A549 (cell line): ENCODE measurements at regions not wholly inside any gene's neighbourhood (a gene's known extent, or its start where the extent isn't known, plus 50 kb on each side); places are given as distances from the start of the nearest gene placed in this dataset.

Source experiments
- ATAC-seq, 2 experiments: fragments of 200-7000 bp in 1 of 2; fragments of >200 bp in 1 of 2; cut with Nextera tagmentation in 1 of 2; cut with Tn5 transposase in 1 of 2; 3 replicates each; pipeline versions ENCODE4 v1.8.0 to v1.9.1; 2018 to 2020; ENCODE audit warnings: mild to moderate bottlenecking in 1 of 2, moderate library complexity in 1 of 2
- CTCF ChIA-PET: fragments of 300-600 bp; sonication (Branson Sonifier 250); formaldehyde crosslinking; extraction: SDS; loops from one replicate; lab custom pipeline; 2021; ENCODE audit warnings: antibody characterized with exemption, inconsistent platforms; lab: Yijun Ruan, JAX
- POLR2A ChIA-PET: fragments of 350-600 bp; formaldehyde crosslinking; extraction: SDS; loops from one replicate; lab custom pipeline; 2021; ENCODE audit warnings: antibody characterized with exemption, inconsistent platforms; lab: Yijun Ruan, JAX
- DNase-seq, 2 experiments: peaks; one replicate each; pipeline versions ENCODE4 v3.0.0 to v3.0.0-alpha.2; 2011 to 2016; ENCODE audit warnings: low read depth in 1 of 2, low spot score in 1 of 2
- FAIRE-seq: peaks from 2 replicates; lab custom pipeline; 2011; peaks lifted over from hg19 to GRCh38; lab: Jason Lieb, UNC
- H3K27ac ChIP-seq, 2 experiments: fragments of >200 bp; sonication (Bioruptor Twin); formaldehyde crosslinking; 3 replicates each; pipeline ENCODE4 v1.5.1; 2016 to 2017
- H3K4me1 ChIP-seq: fragments of >200 bp; sonication (Bioruptor Twin); formaldehyde crosslinking; 3 replicates; pipeline ENCODE4 v1.6.1; 2016
- H3K4me2 ChIP-seq: fragments of >200 bp; sonication (Bioruptor Twin); formaldehyde crosslinking; 3 replicates; pipeline ENCODE4 v1.6.1; 2016
- H3K4me3 ChIP-seq: fragments of >200 bp; sonication (Bioruptor Twin); formaldehyde crosslinking; 3 replicates; pipeline ENCODE4 v1.5.1; 2016
- H3K9me3 ChIP-seq: fragments of >200 bp; sonication (Bioruptor Twin); formaldehyde crosslinking; 3 replicates; pipeline ENCODE4 v1.6.1; 2016
- CBX2 ChIP-seq: fragments of 200-600 bp; sonication (generic); IDR thresholded peaks from 2 replicates; pipeline ENCODE4 v1.6.1; 2016; ENCODE audit warnings: low read depth, mild to moderate bottlenecking, borderline replicate concordance
- CBX8 ChIP-seq: fragments of 200-600 bp; sonication (generic); IDR thresholded peaks from 2 replicates; pipeline ENCODE4 v1.6.1; 2016
- CHD4 ChIP-seq: fragments of 200-600 bp; sonication (generic); IDR thresholded peaks from 2 replicates; pipeline ENCODE4 v1.6.1; 2016; ENCODE audit warnings: antibody characterized with exemption, mild to moderate bottlenecking, borderline replicate concordance
- EHF ChIP-seq: fragments of 250-450 bp; sonication (Bioruptor Pico); IDR thresholded peaks from 2 replicates; pipeline ENCODE4 v1.5.0; 2020; ENCODE audit warnings: mild to moderate bottlenecking
- EHMT2 ChIP-seq: fragments of 200-600 bp; sonication (generic); IDR thresholded peaks from 2 replicates; pipeline ENCODE4 v1.6.1; 2016; ENCODE audit warnings: antibody characterized with exemption, low read depth, mild to moderate bottlenecking, moderate library complexity
- ELK1 ChIP-seq: fragments of 150-350 bp; IDR thresholded peaks from 2 replicates; pipeline ENCODE4 v1.6.1; 2014; ENCODE audit warnings: low read depth, mild to moderate bottlenecking, low read length
- ESRRA ChIP-seq: fragments of 150-350 bp; IDR thresholded peaks from 2 replicates; pipeline ENCODE4 v1.6.1; 2014; ENCODE audit warnings: mild to moderate bottlenecking, low read length, borderline replicate concordance
- FOSB ChIP-seq: fragments of 250-450 bp; sonication (Bioruptor Pico); IDR thresholded peaks from 2 replicates; pipeline ENCODE4 v1.5.0; 2020; ENCODE audit warnings: mild to moderate bottlenecking, moderate library complexity
- GATA3 ChIP-seq: IDR thresholded peaks from 2 replicates; pipeline ENCODE4 v1.6.1; 2012; ENCODE audit warnings: borderline replicate concordance
- HOXB5 ChIP-seq: fragments of 250-450 bp; sonication (Bioruptor Pico); IDR thresholded peaks from 2 replicates; pipeline ENCODE4 v1.5.0; 2020; ENCODE audit warnings: mild to moderate bottlenecking, moderate library complexity
- KDM1A ChIP-seq: fragments of 200-600 bp; sonication (generic); IDR thresholded peaks from 2 replicates; pipeline ENCODE4 v1.6.1; 2016; ENCODE audit warnings: low read depth, mild to moderate bottlenecking
- KDM5A ChIP-seq: fragments of 200-600 bp; sonication (generic); IDR thresholded peaks from 2 replicates; pipeline ENCODE4 v1.6.1; 2016; ENCODE audit warnings: antibody characterized with exemption, mild to moderate bottlenecking
- MAFK ChIP-seq: fragments of 450-650 bp; IDR thresholded peaks from 2 replicates; pipeline ENCODE4 v1.6.1; 2014; ENCODE audit not compliant: partially characterized antibody
- MYC ChIP-seq: IDR thresholded peaks from 2 replicates; pipeline ENCODE4 v1.6.1; 2012; ENCODE audit warnings: mild to moderate bottlenecking, inconsistent platforms, low read length, improper control_type of control experiment, borderline replicate concordance
- NFE2L2 ChIP-seq: fragments of 150-350 bp; conservative IDR thresholded peaks from 2 replicates; pipeline ENCODE4 v1.6.1; 2014; ENCODE audit warnings: low read length
- NPAS2 ChIP-seq: fragments of 250-450 bp; sonication (Bioruptor Pico); IDR thresholded peaks from 2 replicates; pipeline ENCODE4 v1.8.0; 2022; ENCODE audit warnings: mild to moderate bottlenecking, moderate library complexity, borderline replicate concordance
- NR3C1 ChIP-seq: fragments of >200 bp; sonication (Bioruptor Twin); formaldehyde crosslinking; IDR thresholded peaks from 3 replicates; pipeline ENCODE4 v1.6.1; 2017
- PBX3 ChIP-seq: IDR thresholded peaks from 2 replicates; pipeline ENCODE4 v1.6.1; 2012
- PHF8 ChIP-seq: fragments of 200-600 bp; sonication (generic); IDR thresholded peaks from 2 replicates; pipeline ENCODE4 v1.6.1; 2016; ENCODE audit warnings: low read depth, mild to moderate bottlenecking, antibody characterized with exemption, moderate library complexity, borderline replicate concordance
- POLR2A ChIP-seq: IDR thresholded peaks from 2 replicates; pipeline ENCODE4 v1.6.1; 2012; ENCODE audit warnings: mild to moderate bottlenecking, low read length
- POLR2AphosphoS2 ChIP-seq: conservative IDR thresholded peaks from 2 replicates; pipeline ENCODE4 v1.6.1; 2012; ENCODE audit warnings: low read length, improper control_type of control experiment, inconsistent platforms
- RNF2 ChIP-seq: fragments of 200-600 bp; sonication (generic); IDR thresholded peaks from 2 replicates; pipeline ENCODE4 v1.6.1; 2016; ENCODE audit warnings: low read depth, mild to moderate bottlenecking, antibody characterized with exemption, moderate library complexity, borderline replicate concordance
- SMC3 ChIP-seq: fragments of >200 bp; sonication (Bioruptor Twin); formaldehyde crosslinking; IDR thresholded peaks from 3 replicates; pipeline ENCODE4 v1.6.1; 2018; ENCODE audit warnings: inconsistent platforms
- SREBF2 ChIP-seq: fragments of 450-650 bp; IDR thresholded peaks from 2 replicates; pipeline ENCODE4 v1.6.1; 2014; ENCODE audit warnings: mild to moderate bottlenecking, moderate library complexity
- TP53 ChIP-seq: fragments of 250-450 bp; sonication (Bioruptor Pico); IDR thresholded peaks from 2 replicates; pipeline ENCODE4 v1.5.0; 2021; ENCODE audit warnings: mild to moderate bottlenecking, moderate library complexity
- ZSCAN20 ChIP-seq: fragments of 250-450 bp; sonication (Bioruptor Pico); IDR thresholded peaks from 2 replicates; pipeline ENCODE4 v1.8.0; 2022; ENCODE audit warnings: mild to moderate bottlenecking, moderate library complexity
- WGBS: methylation state at CpG from one replicate; pipeline ENCODE4 v1.1.6; 2017; ENCODE audit errors: missing lambda C conversion rate; 5-methylcytosine and 5-hydroxymethylcytosine counted together
- TF ChIP-seq, protein P1 (sequence below): IDR thresholded peaks from 2 replicates; pipeline ENCODE4 v1.6.1; 2012; ENCODE audit warnings: low read depth, borderline replicate concordance
- TF ChIP-seq, protein P2 (sequence below): fragments of >200 bp; sonication (Bioruptor Twin); formaldehyde crosslinking; IDR thresholded peaks from 3 replicates; pipeline ENCODE4 v1.6.1; 2016
- TF ChIP-seq, protein P3 (sequence below): fragments of >200 bp; sonication (Bioruptor Twin); formaldehyde crosslinking; IDR thresholded peaks from 2 replicates; pipeline ENCODE4 v1.6.1; 2016
- TF ChIP-seq, protein P4 (sequence below): fragments of >200 bp; sonication (Bioruptor Twin); formaldehyde crosslinking; IDR thresholded peaks from 3 replicates; pipeline ENCODE4 v1.5.1; 2016

DNA sequence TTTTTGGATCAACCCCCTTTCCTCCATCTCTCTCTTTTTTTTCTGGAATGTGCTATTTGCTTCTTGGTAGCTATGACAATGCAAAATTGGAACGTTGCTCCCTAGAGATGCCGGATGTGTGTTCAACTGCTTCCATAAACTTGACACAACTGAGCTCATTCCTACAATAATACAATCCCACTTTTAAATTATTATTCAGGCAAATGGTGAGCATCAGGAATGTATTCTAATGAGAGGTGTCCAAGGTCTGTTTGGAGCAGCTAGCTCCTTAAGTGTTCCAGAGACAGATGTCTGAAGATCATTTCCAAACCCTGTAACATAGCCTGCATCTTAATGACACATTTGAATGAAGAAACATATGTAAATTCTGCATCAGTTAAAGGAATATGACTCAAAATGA, 518.4 kb downstream of the TAF11L14 start:
- ATAC-seq, result no peak
- 67% methylated on average over 2 of the region's 2 CpGs for WGBS
- TF ChIP-seq PHF8 (no peak), CHD4 (no peak), EHF (no peak), KDM1A (no peak), KDM5A (no peak), PBX3 (no peak), ESRRA (no peak), SREBF2 (no peak), ELK1 (no peak), FOSB (CRISPR knock-in tag) (no peak), CBX8 (no peak), MAFK (no peak), MYC (no peak), NR3C1 (no peak), NPAS2 (no peak), NFE2L2 (no peak)
- TF ChIP-seq, protein P1, sequence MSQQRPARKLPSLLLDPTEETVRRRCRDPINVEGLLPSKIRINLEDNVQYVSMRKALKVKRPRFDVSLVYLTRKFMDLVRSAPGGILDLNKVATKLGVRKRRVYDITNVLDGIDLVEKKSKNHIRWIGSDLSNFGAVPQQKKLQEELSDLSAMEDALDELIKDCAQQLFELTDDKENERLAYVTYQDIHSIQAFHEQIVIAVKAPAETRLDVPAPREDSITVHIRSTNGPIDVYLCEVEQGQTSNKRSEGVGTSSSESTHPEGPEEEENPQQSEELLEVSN, result no peak
- TF ChIP-seq, protein P2, sequence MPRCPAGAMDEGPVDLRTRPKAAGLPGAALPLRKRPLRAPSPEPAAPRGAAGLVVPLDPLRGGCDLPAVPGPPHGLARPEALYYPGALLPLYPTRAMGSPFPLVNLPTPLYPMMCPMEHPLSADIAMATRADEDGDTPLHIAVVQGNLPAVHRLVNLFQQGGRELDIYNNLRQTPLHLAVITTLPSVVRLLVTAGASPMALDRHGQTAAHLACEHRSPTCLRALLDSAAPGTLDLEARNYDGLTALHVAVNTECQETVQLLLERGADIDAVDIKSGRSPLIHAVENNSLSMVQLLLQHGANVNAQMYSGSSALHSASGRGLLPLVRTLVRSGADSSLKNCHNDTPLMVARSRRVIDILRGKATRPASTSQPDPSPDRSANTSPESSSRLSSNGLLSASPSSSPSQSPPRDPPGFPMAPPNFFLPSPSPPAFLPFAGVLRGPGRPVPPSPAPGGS, result no peak
- TF ChIP-seq, protein P3, sequence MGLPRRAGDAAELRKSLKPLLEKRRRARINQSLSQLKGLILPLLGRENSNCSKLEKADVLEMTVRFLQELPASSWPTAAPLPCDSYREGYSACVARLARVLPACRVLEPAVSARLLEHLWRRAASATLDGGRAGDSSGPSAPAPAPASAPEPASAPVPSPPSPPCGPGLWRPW, result no peak
- TF ChIP-seq, protein P4, sequence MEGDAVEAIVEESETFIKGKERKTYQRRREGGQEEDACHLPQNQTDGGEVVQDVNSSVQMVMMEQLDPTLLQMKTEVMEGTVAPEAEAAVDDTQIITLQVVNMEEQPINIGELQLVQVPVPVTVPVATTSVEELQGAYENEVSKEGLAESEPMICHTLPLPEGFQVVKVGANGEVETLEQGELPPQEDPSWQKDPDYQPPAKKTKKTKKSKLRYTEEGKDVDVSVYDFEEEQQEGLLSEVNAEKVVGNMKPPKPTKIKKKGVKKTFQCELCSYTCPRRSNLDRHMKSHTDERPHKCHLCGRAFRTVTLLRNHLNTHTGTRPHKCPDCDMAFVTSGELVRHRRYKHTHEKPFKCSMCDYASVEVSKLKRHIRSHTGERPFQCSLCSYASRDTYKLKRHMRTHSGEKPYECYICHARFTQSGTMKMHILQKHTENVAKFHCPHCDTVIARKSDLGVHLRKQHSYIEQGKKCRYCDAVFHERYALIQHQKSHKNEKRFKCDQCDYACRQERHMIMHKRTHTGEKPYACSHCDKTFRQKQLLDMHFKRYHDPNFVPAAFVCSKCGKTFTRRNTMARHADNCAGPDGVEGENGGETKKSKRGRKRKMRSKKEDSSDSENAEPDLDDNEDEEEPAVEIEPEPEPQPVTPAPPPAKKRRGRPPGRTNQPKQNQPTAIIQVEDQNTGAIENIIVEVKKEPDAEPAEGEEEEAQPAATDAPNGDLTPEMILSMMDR, result no peak
- no peak overlapping the region for H3K27ac ChIP-seq
- CTCF ChIA-PET, result interaction anchor here (0.7 to 1.1 kb wide), 2 partner anchors 9 to 20 kb away, joined by 3 read pairs; no protein-coding TSS in a partner anchor
- H3K4me2 ChIP-seq, result no peak overlapping the region
- no peaks in the 10 kb centered on the region for H3K4me1 ChIP-seq
- POLR2A ChIA-PET, result interaction anchor here (0.7 kb wide), 1 partner anchor 1219 kb away, joined by 4 read pairs; no protein-coding TSS in a partner anchor
- no peak for FAIRE-seq
- no peak for DNase-seq
- H3K9me3 ChIP-seq, result peaks cover 5% of the 10 kb centered on the region; the same call in 1 of the 3 replicates
- H3K4me3 ChIP-seq, result no peak overlapping the region

DNA sequence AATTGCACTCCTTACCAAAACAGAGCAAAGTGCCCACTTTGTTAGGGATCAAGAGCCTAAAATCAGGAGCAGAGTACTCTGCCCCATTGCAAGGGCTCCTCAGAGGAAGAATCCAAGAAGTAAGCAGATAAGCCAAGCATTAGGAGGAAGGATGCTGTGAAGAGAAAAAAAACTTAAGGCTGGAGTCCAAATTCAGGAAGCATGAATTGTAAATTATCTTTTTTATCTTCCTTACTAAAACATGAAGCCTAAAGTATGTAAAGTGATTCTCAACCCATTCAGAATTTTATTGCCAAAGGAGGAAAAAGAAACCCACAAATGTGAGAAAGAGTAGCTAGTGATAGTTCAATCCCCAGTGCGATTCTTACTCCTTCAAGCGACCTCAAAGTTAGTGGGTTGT, 523.9 kb downstream of the TAF11L14 start:
- 61% methylated on average over 2 of the region's 2 CpGs for WGBS
- peaks cover 8% of the 10 kb centered on the region; the same call in 1 of the 3 replicates for H3K9me3 ChIP-seq
- no peak overlapping the region for H3K4me3 ChIP-seq
- no peak overlapping the region for H3K27ac ChIP-seq
- no peak overlapping the region for H3K4me2 ChIP-seq
- CTCF ChIA-PET, result interaction anchor here (1.0 kb wide), 1 partner anchor 11 kb away, joined by 3 read pairs; no protein-coding TSS in a partner anchor
- ATAC-seq (no peak), DNase-seq (no peak), FAIRE-seq (no peak)
- POLR2A ChIA-PET, result no interaction called here
- no peaks in the 10 kb centered on the region for H3K4me1 ChIP-seq
- TF ChIP-seq NR3C1 (no peak), ZSCAN20 (no peak), GATA3 (no peak), ELK1 (no peak), EHMT2 (no peak), PHF8 (no peak), NPAS2 (no peak), HOXB5 (CRISPR knock-in tag) (no peak), SMC3 (no peak), POLR2A (no peak), CBX2 (no peak), TP53 (CRISPR knock-in tag) (no peak), RNF2 (no peak), POLR2AphosphoS2 (no peak)
- TF ChIP-seq, protein P1, result no peak
